Endodermal cell (in vitro differentiated cells): ENCODE measurements at regions not wholly inside any gene's neighbourhood (a gene's known extent, or its start where the extent isn't known, plus 50 kb on each side); places are given as distances from the start of the nearest gene placed in this dataset.
"Not testable (repeated sequence)": the region's sequence is repeated elsewhere in the genome, so short reads cannot be mapped to it uniquely, and the experiment has no call there.

ENCODE experiments used
- DNase-seq: peaks from one replicate; pipeline ENCODE4 v3.0.0-alpha.2; 2017
- H3K27ac ChIP-seq: 2 replicates; pipeline ENCODE4 v1.5.1; 2013; ENCODE audit warnings: mild to moderate bottlenecking, low read depth, low read length, moderate library complexity
- H3K27me3 ChIP-seq: 2 replicates; pipeline ENCODE4 v1.6.1; 2013; ENCODE audit warnings: mild to moderate bottlenecking, low read length, moderate library complexity; ENCODE audit not compliant: insufficient read depth, control insufficient read depth, poor library complexity, severe bottlenecking
- H3K36me3 ChIP-seq: 2 replicates; pipeline ENCODE4 v1.7.0; 2013; ENCODE audit warnings: mild to moderate bottlenecking, low read length, moderate library complexity; ENCODE audit not compliant: control insufficient read depth, insufficient read depth
- H3K4me1 ChIP-seq: one replicate; pipeline ENCODE4 v1.7.0; 2013; ENCODE audit warnings: low read length; ENCODE audit not compliant: control insufficient read depth, insufficient read depth
- H3K4me3 ChIP-seq: 2 replicates; pipeline ENCODE4 v1.5.1; 2013; ENCODE audit warnings: mild to moderate bottlenecking, low read length, moderate library complexity
- H3K9ac ChIP-seq: 2 replicates; pipeline ENCODE4 v1.6.1; 2013; ENCODE audit warnings: mild to moderate bottlenecking, low read length, moderate library complexity; ENCODE audit not compliant: poor library complexity, severe bottlenecking; ENCODE audit errors: extremely low read depth
- H3K9me3 ChIP-seq: 2 replicates; pipeline ENCODE4 v1.6.1; 2013; ENCODE audit warnings: mild to moderate bottlenecking, low read length, moderate library complexity; ENCODE audit not compliant: control insufficient read depth
- H3K27ac Mint-ChIP-seq: 2 replicates; pipeline ENCODE4 v1.8.0; 2020; ENCODE audit warnings: mixed read lengths
- H3K27me3 Mint-ChIP-seq: 2 replicates; pipeline ENCODE4 v1.8.0; 2021; ENCODE audit warnings: mild to moderate bottlenecking, mixed read lengths; ENCODE audit not compliant: insufficient read depth
- H3K36me3 Mint-ChIP-seq: 2 replicates; pipeline ENCODE4 v1.8.0; 2020; ENCODE audit warnings: low read depth, mixed read lengths
- H3K4me1 Mint-ChIP-seq: 2 replicates; pipeline ENCODE4 v1.8.0; 2020; ENCODE audit warnings: mixed read lengths
- H3K4me3 Mint-ChIP-seq: 2 replicates; pipeline ENCODE4 v1.8.0; 2020; ENCODE audit warnings: mild to moderate bottlenecking, moderate library complexity, mixed read lengths
- H3K9me3 Mint-ChIP-seq: 2 replicates; pipeline ENCODE4 v1.8.0; 2020; ENCODE audit warnings: mild to moderate bottlenecking, mixed read lengths
- CTCF ChIP-seq: fragments of 200-600 bp; sonication (generic); conservative IDR thresholded peaks from 2 replicates; pipeline ENCODE4 v1.5.0; 2021; ENCODE audit warnings: antibody characterized with exemption, mild to moderate bottlenecking
- WGBS, 2 experiments: methylation state at CpG; one replicate each; pipeline versions ENCODE4 v1.1.5 to v1.1.7; 2013; ENCODE audit warnings: missing lambda C conversion rate in 2 of 2, mixed read lengths in 1 of 2; ENCODE audit not compliant: insufficient coverage in 1 of 2, insufficient read length in 1 of 2; 5-methylcytosine and 5-hydroxymethylcytosine counted together

- no peak overlapping the region for H3K4me3 ChIP-seq
- H3K27ac ChIP-seq, result no peak overlapping the region
- no peak for DNase-seq
- no peaks in the 10 kb centered on the region for H3K9me3 ChIP-seq
- Mint-ChIP-seq H3K27me3 (no peaks in the 10 kb centered on the region), H3K4me1 (no peaks in the 10 kb centered on the region), H3K36me3 (no peaks in the 10 kb centered on the region), H3K4me3 (no peak overlapping the region), H3K9me3 (peaks cover 23% of the 10 kb centered on the region), H3K27ac (no peak overlapping the region)
- WGBS, 2 experiments, result 88 to 89% methylated on average over 4 to 8 of the region's 8 CpGs
- H3K4me1 ChIP-seq, result no peaks in the 10 kb centered on the region
- no peak for TF ChIP-seq CTCF
- H3K9ac ChIP-seq, result no peak overlapping the region
- H3K36me3 ChIP-seq, result no peaks in the 10 kb centered on the region
- no peaks in the 10 kb centered on the region for H3K27me3 ChIP-seq
Measured at GRCh38 chr10:130971123-130971435, 340.4 kb downstream of the TCERG1L start.

- no peak overlapping the region for H3K27ac Mint-ChIP-seq
- H3K4me1 ChIP-seq, result no peaks in the 10 kb centered on the region
- no peak overlapping the region for H3K9ac ChIP-seq
- no peak overlapping the region for H3K4me3 ChIP-seq
- H3K36me3 Mint-ChIP-seq, result no peaks in the 10 kb centered on the region
- no peaks in the 10 kb centered on the region for H3K4me1 Mint-ChIP-seq
- peaks cover 29% of the 10 kb centered on the region for H3K9me3 Mint-ChIP-seq
- no peak for DNase-seq
- no peak for TF ChIP-seq CTCF
- H3K36me3 ChIP-seq, result no peaks in the 10 kb centered on the region
- H3K27me3 ChIP-seq, result no peaks in the 10 kb centered on the region
- no peak overlapping the region for H3K4me3 Mint-ChIP-seq
- 86 to 88% methylated on average over 10 to 16 of the region's 16 CpGs for WGBS, 2 experiments
- H3K27ac ChIP-seq, result no peak overlapping the region
- no peaks in the 10 kb centered on the region for H3K9me3 ChIP-seq
- H3K27me3 Mint-ChIP-seq, result no peaks in the 10 kb centered on the region
Measured at GRCh38 chr10:130973127-130973839, 338.2 kb downstream of the TCERG1L start.

GRCh38 chr10:130974166-130974565, 337.4 kb downstream of the TCERG1L start:
- no peaks in the 10 kb centered on the region for H3K4me1 ChIP-seq
- Mint-ChIP-seq H3K36me3 (no peaks in the 10 kb centered on the region), H3K4me3 (no peak overlapping the region), H3K27ac (no peak overlapping the region), H3K9me3 (peaks cover 34% of the 10 kb centered on the region), H3K4me1 (no peaks in the 10 kb centered on the region), H3K27me3 (no peaks in the 10 kb centered on the region)
- no peak overlapping the region for H3K9ac ChIP-seq
- no peaks in the 10 kb centered on the region for H3K27me3 ChIP-seq
- DNase-seq, result no peak
- 89 to 100% methylated on average over 5 to 7 of the region's 8 CpGs for WGBS, 2 experiments
- no peak overlapping the region for H3K27ac ChIP-seq
- H3K9me3 ChIP-seq, result no peaks in the 10 kb centered on the region
- H3K36me3 ChIP-seq, result no peaks in the 10 kb centered on the region
- no peak for TF ChIP-seq CTCF
- H3K4me3 ChIP-seq, result no peak overlapping the region

- not testable (repeated sequence) for H3K4me3 ChIP-seq, H3K4me1 Mint-ChIP-seq, H3K27ac Mint-ChIP-seq, H3K9ac ChIP-seq, H3K4me1 ChIP-seq, H3K27me3 ChIP-seq, H3K9me3 ChIP-seq, H3K36me3 ChIP-seq, H3K4me3 Mint-ChIP-seq, H3K27ac ChIP-seq, H3K27me3 Mint-ChIP-seq, DNase-seq, H3K36me3 Mint-ChIP-seq
- peaks cover 37% of the 10 kb centered on the region for H3K9me3 Mint-ChIP-seq
- WGBS, 2 experiments, result 90 to 94% methylated on average over 3 to 9 of the region's 9 CpGs
Measured at GRCh38 chr10:130975351-130975750, 336.2 kb downstream of the TCERG1L start.
